Progenitor cell of endocrine pancreas (in vitro differentiated cells): ENCODE measurements at regions not wholly inside any gene's neighbourhood (a gene's known extent, or its start where the extent isn't known, plus 50 kb on each side); places are given as distances from the start of the nearest gene placed in this dataset.

ENCODE experiments used
- DNase-seq: peaks from one replicate; pipeline ENCODE4 v3.0.0; 2021; ENCODE audit warnings: low spot score; ENCODE audit not compliant: unreplicated experiment
- H3K27ac Mint-ChIP-seq: 2 replicates; pipeline ENCODE4 v1.8.0; 2021; ENCODE audit warnings: mild to moderate bottlenecking, moderate library complexity, mixed read lengths
- H3K27me3 Mint-ChIP-seq: 2 replicates; pipeline ENCODE4 v1.8.0; 2021; ENCODE audit warnings: mixed read lengths
- H3K36me3 Mint-ChIP-seq: 2 replicates; pipeline ENCODE4 v1.8.0; 2022; ENCODE audit warnings: mixed read lengths; ENCODE audit not compliant: insufficient read depth
- H3K4me1 Mint-ChIP-seq: 2 replicates; pipeline ENCODE4 v1.8.0; 2021; ENCODE audit warnings: low read depth, mixed read lengths
- H3K4me3 Mint-ChIP-seq: 2 replicates; pipeline ENCODE4 v1.8.0; 2021; ENCODE audit warnings: low read depth, mild to moderate bottlenecking, moderate library complexity, mixed read lengths
- H3K9me3 Mint-ChIP-seq: 2 replicates; pipeline ENCODE4 v1.8.0; 2021; ENCODE audit warnings: low read depth, mixed read lengths
- TF ChIP-seq, protein P1 (sequence below): fragments of 200-600 bp; sonication (generic); IDR thresholded peaks from one replicate; pipeline ENCODE4 v1.5.0; 2021; ENCODE audit warnings: antibody characterized with exemption, mild to moderate bottlenecking; ENCODE audit not compliant: unreplicated experiment

DNA sequence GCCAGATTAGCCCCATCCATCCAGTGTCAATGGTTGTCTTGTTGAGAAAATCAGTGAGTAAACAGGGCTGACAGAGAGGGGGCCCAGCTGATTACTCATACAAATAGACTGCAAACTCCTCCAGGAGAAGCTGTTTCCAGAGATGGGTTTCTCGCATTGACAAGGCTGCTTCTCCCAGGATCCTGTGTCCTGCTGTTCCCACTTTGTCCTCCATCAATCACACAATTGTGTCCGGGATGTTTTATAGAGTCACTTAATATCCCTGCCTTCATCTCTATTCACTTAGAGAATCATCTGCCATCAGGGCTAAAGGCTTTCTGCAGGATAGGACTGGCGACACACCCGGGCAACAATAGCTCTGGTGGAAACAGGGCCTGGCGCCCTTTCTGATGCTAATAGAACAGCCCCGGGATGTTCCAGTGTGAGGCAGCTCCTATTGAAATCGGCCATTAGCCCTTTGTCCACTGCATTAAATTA is 71.7 kb upstream of the TBCA start:
- peaks cover 23% of the 10 kb centered on the region for H3K4me1 Mint-ChIP-seq

DNA sequence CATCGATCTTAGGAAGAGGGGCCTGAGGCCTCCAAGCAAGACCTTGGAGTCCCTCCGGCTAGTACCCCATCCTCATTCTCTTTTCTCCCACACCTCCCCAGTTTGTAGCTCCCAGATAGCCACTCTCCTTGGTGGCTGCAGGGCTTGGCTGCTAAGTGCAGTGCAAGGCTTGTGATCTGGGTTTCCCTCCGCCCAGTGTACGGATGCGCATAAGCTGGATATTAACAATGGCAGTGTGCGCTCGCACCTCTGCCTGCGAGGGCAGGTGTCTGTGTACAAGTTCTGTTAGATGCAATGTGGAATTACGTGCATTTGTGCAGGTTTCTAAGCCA is 71.0 kb upstream of the TBCA start:
- peaks cover 23% of the 10 kb centered on the region for H3K4me1 Mint-ChIP-seq
- TF ChIP-seq, protein P1, sequence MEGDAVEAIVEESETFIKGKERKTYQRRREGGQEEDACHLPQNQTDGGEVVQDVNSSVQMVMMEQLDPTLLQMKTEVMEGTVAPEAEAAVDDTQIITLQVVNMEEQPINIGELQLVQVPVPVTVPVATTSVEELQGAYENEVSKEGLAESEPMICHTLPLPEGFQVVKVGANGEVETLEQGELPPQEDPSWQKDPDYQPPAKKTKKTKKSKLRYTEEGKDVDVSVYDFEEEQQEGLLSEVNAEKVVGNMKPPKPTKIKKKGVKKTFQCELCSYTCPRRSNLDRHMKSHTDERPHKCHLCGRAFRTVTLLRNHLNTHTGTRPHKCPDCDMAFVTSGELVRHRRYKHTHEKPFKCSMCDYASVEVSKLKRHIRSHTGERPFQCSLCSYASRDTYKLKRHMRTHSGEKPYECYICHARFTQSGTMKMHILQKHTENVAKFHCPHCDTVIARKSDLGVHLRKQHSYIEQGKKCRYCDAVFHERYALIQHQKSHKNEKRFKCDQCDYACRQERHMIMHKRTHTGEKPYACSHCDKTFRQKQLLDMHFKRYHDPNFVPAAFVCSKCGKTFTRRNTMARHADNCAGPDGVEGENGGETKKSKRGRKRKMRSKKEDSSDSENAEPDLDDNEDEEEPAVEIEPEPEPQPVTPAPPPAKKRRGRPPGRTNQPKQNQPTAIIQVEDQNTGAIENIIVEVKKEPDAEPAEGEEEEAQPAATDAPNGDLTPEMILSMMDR = no peak
- no peak overlapping the region for H3K4me3 Mint-ChIP-seq
- peaks cover 85% of the 10 kb centered on the region for H3K27me3 Mint-ChIP-seq
- H3K9me3 Mint-ChIP-seq = no peaks in the 10 kb centered on the region
- DNase-seq = no peak
- no peak overlapping the region for H3K27ac Mint-ChIP-seq
- no peaks in the 10 kb centered on the region for H3K36me3 Mint-ChIP-seq

More for the DNA sequence above, 71.7 kb upstream of the TBCA start:
- TF ChIP-seq, protein P1 = no peak
- Mint-ChIP-seq H3K27ac (no peak overlapping the region), H3K36me3 (no peaks in the 10 kb centered on the region), H3K9me3 (no peaks in the 10 kb centered on the region), H3K27me3 (peaks cover 80% of the 10 kb centered on the region), H3K4me3 (no peak overlapping the region)
- DNase-seq = no peak

DNA sequence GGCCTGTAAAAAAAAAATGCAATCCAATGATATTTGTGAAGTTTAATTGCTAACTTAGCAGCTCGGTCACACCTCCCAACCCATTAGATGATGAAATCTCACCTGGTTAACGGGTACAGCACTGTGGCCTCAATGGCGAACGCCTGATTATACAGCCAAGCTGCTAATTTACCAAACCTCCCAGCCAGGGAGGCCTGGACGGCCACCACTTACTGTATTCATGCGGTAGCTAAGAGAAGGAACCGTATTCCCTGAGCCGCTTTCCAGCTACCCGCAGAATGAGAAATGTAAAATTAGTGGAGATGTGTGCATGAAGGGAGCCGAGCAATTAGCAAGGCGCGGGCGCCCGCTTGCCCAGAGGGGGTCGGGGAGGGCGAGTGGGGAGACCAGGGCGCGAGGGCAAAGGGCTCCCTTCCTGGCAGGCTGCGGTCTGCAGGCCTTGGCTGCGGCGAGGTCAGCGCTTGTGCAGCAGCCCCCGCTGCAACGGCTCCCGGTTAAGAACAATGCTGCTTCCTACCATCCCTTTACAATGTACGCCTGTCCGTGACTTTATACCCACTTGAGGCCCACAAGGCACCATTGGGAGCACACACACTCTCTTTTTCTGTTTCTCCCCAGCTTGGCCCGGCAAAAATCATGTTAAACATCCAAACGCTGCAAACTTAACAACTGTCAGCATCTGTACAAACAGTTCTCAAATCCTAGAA is 70.4 kb upstream of the TBCA start:
- H3K36me3 Mint-ChIP-seq = no peaks in the 10 kb centered on the region
- peaks cover 23% of the 10 kb centered on the region for H3K4me1 Mint-ChIP-seq
- no peaks in the 10 kb centered on the region for H3K9me3 Mint-ChIP-seq
- no peak for DNase-seq
- no peak overlapping the region for H3K4me3 Mint-ChIP-seq
- peaks cover 89% of the 10 kb centered on the region for H3K27me3 Mint-ChIP-seq
- H3K27ac Mint-ChIP-seq = no peak overlapping the region
- TF ChIP-seq, protein P1 = no peak

DNA sequence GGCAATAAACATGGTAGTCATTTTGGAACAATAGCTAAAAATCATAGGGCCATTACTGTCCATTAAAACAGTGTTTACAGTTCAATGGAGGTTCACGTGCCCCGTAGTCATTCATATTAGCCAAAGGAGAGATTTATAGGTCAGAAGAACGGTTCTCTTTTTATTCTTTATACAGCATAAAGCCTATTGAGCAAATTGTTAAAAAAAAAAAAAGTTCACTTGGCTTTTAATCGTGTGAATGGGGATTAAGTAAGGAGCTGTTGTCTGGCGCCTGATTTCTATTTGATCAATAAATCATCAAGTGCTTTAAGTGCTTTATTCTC is 69.1 kb upstream of the TBCA start:
- TF ChIP-seq, protein P1 = no peak
- Mint-ChIP-seq H3K9me3 (no peaks in the 10 kb centered on the region), H3K27me3 (peaks cover 89% of the 10 kb centered on the region), H3K4me3 (peak overlapping the region; percentile 41), H3K4me1 (peaks cover 20% of the 10 kb centered on the region), H3K27ac (no peak overlapping the region), H3K36me3 (no peaks in the 10 kb centered on the region)
- DNase-seq = no peak

DNA sequence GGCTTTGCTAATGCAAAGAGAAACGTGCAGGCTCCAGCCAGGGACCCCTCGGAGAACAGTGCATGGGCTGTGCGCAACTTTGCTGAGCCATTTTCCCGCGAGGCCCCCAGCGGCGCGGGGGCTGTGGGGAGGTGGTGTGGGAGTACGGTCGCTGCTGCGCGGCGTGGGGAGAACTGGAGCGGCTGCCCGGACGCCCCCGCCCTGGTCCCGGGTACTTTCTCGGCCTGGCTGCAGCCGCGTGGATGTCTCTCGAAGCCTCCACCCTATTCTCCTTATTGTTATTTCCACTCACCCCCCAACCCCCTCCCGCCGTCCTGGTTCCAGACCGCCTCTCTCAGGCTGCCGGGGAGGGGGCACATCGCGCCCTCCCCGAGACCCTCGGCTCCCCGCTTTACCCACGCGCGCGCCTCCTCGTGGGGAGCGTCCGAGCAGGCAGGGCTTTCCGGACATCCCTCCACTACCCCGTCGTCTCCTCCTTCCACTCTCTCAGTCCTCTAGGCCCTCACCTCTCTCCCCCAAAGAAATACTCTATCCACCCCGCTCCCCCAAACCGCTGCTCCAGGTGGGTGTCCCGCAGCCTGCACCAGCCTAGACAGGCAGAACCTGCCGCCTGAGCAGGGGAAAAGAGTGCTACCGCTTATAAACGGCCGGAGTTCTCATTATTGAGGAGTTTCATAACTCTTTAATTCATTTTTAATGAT is 68.6 kb upstream of the TBCA start:
- H3K4me3 Mint-ChIP-seq = peak overlapping the region; percentile 68
- H3K36me3 Mint-ChIP-seq = no peaks in the 10 kb centered on the region
- H3K4me1 Mint-ChIP-seq = peaks cover 20% of the 10 kb centered on the region
- H3K9me3 Mint-ChIP-seq = no peaks in the 10 kb centered on the region
- peaks cover 89% of the 10 kb centered on the region for H3K27me3 Mint-ChIP-seq
- DNase-seq = no peak
- TF ChIP-seq, protein P1 = no peak
- H3K27ac Mint-ChIP-seq = no peak overlapping the region
